GM23248 (cell line): ENCODE measurements at regions not wholly inside any gene's neighbourhood (a gene's known extent, or its start where the extent isn't known, plus 50 kb on each side); places are given as distances from the start of the nearest gene placed in this dataset.

Experiments used
- EZH2 ChIP-seq: fragments of 200-600 bp; sonication (generic); IDR thresholded peaks from 2 replicates; pipeline ENCODE4 v1.6.1; 2018; ENCODE audit warnings: antibody characterized with exemption, mild to moderate bottlenecking; ENCODE audit not compliant: insufficient read depth, poor library complexity, severe bottlenecking
- EZH2phosphoT487 ChIP-seq: fragments of 200-600 bp; sonication (generic); IDR thresholded peaks from 2 replicates; pipeline ENCODE4 v1.6.1; 2018; ENCODE audit warnings: antibody characterized with exemption, moderate library complexity, mild to moderate bottlenecking, low read depth; ENCODE audit not compliant: insufficient read depth

DNA sequence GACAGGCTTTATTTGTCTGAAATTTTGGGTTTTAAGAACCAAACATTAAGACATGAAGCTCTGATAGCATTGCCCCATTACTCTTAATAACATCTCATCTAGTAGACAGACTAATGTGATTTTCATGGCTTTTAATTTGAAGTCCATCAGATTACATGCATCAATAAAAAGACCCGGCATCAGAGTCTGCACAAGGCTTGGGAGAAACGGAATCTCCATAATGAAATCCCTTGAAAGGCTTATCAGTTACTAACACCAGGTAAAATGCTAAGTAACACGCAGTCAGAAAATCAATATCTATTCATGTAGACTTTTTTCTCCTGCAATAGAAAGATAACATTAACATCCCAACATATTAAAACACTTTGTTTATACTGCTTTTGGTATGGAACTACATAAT, 1485.2 kb upstream of the DDX18 start:
- no peak for TF ChIP-seq EZH2
- no peak for TF ChIP-seq EZH2phosphoT487
